Progenitor cell of endocrine pancreas (in vitro differentiated cells): ENCODE measurements at regions not wholly inside any gene's neighbourhood (a gene's known extent, or its start where the extent isn't known, plus 50 kb on each side); places are given as distances from the start of the nearest gene placed in this dataset.

Source experiments
- DNase-seq: peaks from one replicate; pipeline ENCODE4 v3.0.0; 2021; ENCODE audit warnings: low spot score; ENCODE audit not compliant: unreplicated experiment
- H3K27ac Mint-ChIP-seq: 2 replicates; pipeline ENCODE4 v1.8.0; 2021; ENCODE audit warnings: mild to moderate bottlenecking, moderate library complexity, mixed read lengths
- H3K27me3 Mint-ChIP-seq: 2 replicates; pipeline ENCODE4 v1.8.0; 2021; ENCODE audit warnings: mixed read lengths
- H3K36me3 Mint-ChIP-seq: 2 replicates; pipeline ENCODE4 v1.8.0; 2022; ENCODE audit warnings: mixed read lengths; ENCODE audit not compliant: insufficient read depth
- H3K4me1 Mint-ChIP-seq: 2 replicates; pipeline ENCODE4 v1.8.0; 2021; ENCODE audit warnings: low read depth, mixed read lengths
- H3K4me3 Mint-ChIP-seq: 2 replicates; pipeline ENCODE4 v1.8.0; 2021; ENCODE audit warnings: low read depth, mild to moderate bottlenecking, moderate library complexity, mixed read lengths
- H3K9me3 Mint-ChIP-seq: 2 replicates; pipeline ENCODE4 v1.8.0; 2021; ENCODE audit warnings: low read depth, mixed read lengths
- TF ChIP-seq, protein P1 (sequence below): fragments of 200-600 bp; sonication (generic); IDR thresholded peaks from one replicate; pipeline ENCODE4 v1.5.0; 2021; ENCODE audit warnings: antibody characterized with exemption, mild to moderate bottlenecking; ENCODE audit not compliant: unreplicated experiment

DNA sequence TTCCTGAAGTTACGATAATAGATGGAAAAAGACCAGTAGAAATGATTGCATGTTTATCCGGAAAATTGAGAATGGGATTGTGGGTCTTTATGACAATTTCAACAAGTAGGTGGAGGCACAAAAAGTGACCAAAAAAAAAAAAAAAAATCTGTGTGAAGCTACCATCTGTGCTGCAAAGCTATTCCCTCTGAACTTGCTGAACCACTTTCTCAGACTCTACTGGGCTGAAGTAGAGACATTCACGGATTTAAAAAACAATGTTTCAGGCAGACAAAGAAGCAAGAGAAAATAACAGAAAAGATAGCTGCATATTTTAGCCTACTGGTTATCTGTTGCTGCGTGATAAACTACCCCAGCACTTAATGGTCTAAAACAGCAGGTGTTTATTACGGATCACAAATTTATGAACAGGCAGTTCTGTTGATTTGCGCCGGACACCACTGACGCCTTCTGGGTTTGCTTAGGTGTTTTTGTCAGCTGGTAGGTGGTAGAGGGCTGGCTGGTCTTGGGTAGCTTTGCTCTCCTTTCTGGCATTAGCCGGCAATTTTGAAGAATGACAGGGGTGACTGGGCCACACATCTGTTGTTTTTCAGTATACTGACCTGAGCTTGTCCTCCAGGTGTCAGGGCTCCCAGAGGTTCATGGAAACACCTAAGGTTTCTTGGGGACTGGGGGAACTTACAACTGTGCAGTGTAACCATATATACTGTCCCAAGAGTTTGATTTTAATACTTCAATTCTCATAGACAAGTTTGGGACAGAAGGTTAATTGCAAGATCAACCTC, 665.1 kb downstream of the CCSER2 start:
- no peak overlapping the region for H3K4me3 Mint-ChIP-seq
- H3K4me1 Mint-ChIP-seq = peaks cover 16% of the 10 kb centered on the region
- no peak for DNase-seq
- H3K9me3 Mint-ChIP-seq = peaks cover 4% of the 10 kb centered on the region
- H3K27me3 Mint-ChIP-seq = no peaks in the 10 kb centered on the region
- H3K36me3 Mint-ChIP-seq = peaks cover 3% of the 10 kb centered on the region
- TF ChIP-seq, protein P1, sequence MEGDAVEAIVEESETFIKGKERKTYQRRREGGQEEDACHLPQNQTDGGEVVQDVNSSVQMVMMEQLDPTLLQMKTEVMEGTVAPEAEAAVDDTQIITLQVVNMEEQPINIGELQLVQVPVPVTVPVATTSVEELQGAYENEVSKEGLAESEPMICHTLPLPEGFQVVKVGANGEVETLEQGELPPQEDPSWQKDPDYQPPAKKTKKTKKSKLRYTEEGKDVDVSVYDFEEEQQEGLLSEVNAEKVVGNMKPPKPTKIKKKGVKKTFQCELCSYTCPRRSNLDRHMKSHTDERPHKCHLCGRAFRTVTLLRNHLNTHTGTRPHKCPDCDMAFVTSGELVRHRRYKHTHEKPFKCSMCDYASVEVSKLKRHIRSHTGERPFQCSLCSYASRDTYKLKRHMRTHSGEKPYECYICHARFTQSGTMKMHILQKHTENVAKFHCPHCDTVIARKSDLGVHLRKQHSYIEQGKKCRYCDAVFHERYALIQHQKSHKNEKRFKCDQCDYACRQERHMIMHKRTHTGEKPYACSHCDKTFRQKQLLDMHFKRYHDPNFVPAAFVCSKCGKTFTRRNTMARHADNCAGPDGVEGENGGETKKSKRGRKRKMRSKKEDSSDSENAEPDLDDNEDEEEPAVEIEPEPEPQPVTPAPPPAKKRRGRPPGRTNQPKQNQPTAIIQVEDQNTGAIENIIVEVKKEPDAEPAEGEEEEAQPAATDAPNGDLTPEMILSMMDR = no peak
- no peak overlapping the region for H3K27ac Mint-ChIP-seq

DNA sequence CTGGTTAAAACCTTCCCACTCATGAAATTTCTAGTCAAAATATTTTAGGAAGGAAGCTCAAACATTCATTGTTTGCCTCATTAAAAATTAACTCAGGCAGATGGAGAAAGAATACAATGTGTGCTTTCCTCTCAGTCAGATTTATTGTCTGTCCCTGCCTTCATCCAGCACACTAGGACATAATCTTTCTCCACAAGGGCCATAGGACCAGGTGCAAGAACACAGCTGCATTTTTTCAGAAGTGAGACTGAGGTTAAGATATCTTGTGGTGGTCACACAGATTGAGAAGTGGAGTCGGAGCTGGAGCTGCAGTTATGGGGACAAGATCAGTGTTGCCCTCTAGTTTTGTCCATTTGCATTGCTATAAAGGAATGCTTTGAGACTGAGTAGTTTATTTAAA, 666.3 kb downstream of the CCSER2 start:
- no peak for DNase-seq
- H3K27me3 Mint-ChIP-seq = no peaks in the 10 kb centered on the region
- peaks cover 3% of the 10 kb centered on the region for H3K36me3 Mint-ChIP-seq
- peak overlapping the region; percentile 86 for H3K27ac Mint-ChIP-seq
- no peak overlapping the region for H3K4me3 Mint-ChIP-seq
- TF ChIP-seq, protein P1 = no peak
- peaks cover 4% of the 10 kb centered on the region for H3K9me3 Mint-ChIP-seq
- H3K4me1 Mint-ChIP-seq = peaks cover 16% of the 10 kb centered on the region

DNA sequence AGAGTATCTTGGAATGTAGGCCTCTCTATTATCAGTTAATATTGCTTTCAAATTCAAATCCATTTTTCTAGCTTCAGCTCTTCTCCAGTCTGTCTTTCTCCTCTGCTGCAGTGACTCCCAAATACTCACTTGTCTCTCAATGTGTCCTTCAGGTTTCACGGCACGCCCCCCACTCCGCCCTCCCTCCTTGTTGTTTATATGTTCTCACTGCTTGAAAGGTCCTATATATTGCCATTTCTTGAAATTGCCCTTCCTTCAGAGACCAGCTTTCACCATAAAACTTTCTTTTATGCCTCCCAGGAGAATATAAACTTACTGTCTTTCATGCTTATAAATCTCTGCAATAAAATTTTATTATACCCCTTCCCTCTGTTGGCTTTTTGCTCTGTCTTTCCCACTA, 668.2 kb downstream of the CCSER2 start:
- Mint-ChIP-seq H3K27me3 (no peaks in the 10 kb centered on the region), H3K36me3 (peaks cover 3% of the 10 kb centered on the region), H3K9me3 (peaks cover 4% of the 10 kb centered on the region), H3K4me3 (no peak overlapping the region), H3K4me1 (peaks cover 7% of the 10 kb centered on the region), H3K27ac (no peak overlapping the region)
- DNase-seq = no peak
- TF ChIP-seq, protein P1 = no peak

DNA sequence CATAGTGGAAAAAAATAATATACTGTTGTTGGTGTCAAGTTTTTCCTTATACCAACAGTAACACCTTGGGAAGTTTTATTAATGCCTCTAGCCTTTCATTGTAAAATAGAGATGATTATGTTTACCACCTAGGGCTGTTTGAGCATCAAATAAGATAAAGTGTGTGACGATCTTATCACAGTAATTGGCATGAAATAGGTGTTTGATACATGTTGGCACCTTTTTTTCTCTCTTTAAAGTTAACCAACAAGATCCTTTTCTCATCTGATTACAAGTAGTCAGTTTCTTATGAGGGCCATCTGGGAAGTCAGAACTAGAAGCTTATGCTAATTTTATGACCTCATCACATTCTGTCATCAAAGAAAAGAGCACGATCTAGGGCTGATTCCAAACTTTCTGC, 669.5 kb downstream of the CCSER2 start:
- H3K27me3 Mint-ChIP-seq = no peaks in the 10 kb centered on the region

DNA sequence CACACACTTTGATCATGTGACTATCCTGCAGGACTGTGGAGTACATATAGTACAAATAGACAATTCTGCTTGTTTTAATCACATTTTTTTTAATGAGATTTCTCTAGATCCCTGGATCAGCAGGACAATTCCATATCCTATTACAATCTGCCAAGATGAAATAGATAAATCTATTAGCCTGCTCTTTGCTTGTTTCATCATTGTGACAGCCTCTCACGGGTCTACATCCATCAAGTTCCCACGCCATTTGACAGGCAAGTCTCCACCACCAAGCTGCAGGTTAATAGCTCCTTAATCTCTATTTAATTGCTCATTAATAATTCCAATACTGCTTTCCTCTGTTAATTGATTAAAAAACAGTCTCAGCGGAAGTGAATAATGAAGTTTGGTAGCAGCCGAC, 671.5 kb downstream of the CCSER2 start:
- H3K36me3 Mint-ChIP-seq = peaks cover 1% of the 10 kb centered on the region
- no peak for DNase-seq
- H3K27ac Mint-ChIP-seq = no peak overlapping the region
- no peaks in the 10 kb centered on the region for H3K27me3 Mint-ChIP-seq
- H3K9me3 Mint-ChIP-seq = peaks cover 2% of the 10 kb centered on the region
- H3K4me3 Mint-ChIP-seq = no peak overlapping the region
- peaks cover 23% of the 10 kb centered on the region for H3K4me1 Mint-ChIP-seq
- TF ChIP-seq, protein P1 = no peak

More for the DNA sequence above, 669.5 kb downstream of the CCSER2 start:
- peaks cover 3% of the 10 kb centered on the region for H3K36me3 Mint-ChIP-seq
- DNase-seq = no peak
- no peak overlapping the region for H3K27ac Mint-ChIP-seq
- peaks cover 4% of the 10 kb centered on the region for H3K9me3 Mint-ChIP-seq
- no peak overlapping the region for H3K4me3 Mint-ChIP-seq
- TF ChIP-seq, protein P1 = no peak
- H3K4me1 Mint-ChIP-seq = peaks cover 17% of the 10 kb centered on the region
